Kidney capillary endothelial cell (primary cell): ENCODE measurements at regions not wholly inside any gene's neighbourhood (a gene's known extent, or its start where the extent isn't known, plus 50 kb on each side); places are given as distances from the start of the nearest gene placed in this dataset.

Source experiments
- DNase-seq: peaks from one replicate; pipeline ENCODE4 v3.0.0-alpha.2; 2018; ENCODE audit warnings: low spot score

- DNase-seq, result no peak
Observed at GRCh38 chr20:50343125-50343489, 152.5 kb downstream of the CEBPB start.

GRCh38 chr20:50343490-50344179, 153.0 kb downstream of the CEBPB start:
- DNase-seq, result no peak

GRCh38 chr20:50344232-50345071, 153.8 kb downstream of the CEBPB start:
- DNase-seq, result no peak

- DNase-seq, result no peak
Observed at GRCh38 chr20:50345712-50346373, 155.2 kb downstream of the CEBPB start.

GRCh38 chr20:50346374-50347283, 156.0 kb downstream of the CEBPB start:
- DNase-seq, result peak; percentile 82

- DNase-seq, result no peak
Observed at GRCh38 chr20:50347284-50348063, 156.8 kb downstream of the CEBPB start.

GRCh38 chr20:50348096-50348495, 157.5 kb downstream of the CEBPB start:
- peak; percentile 59 for DNase-seq

GRCh38 chr20:50350510-50351249, 159.5 kb upstream of the PTPN1 start:
- no peak for DNase-seq

GRCh38 chr20:50351541-50351940, 158.6 kb upstream of the PTPN1 start:
- DNase-seq, result no peak

- DNase-seq, result no peak
Observed at GRCh38 chr20:50353289-50353961, 156.8 kb upstream of the PTPN1 start.

- no peak for DNase-seq
Observed at GRCh38 chr20:50354721-50355589, 155.2 kb upstream of the PTPN1 start.

GRCh38 chr20:50355590-50356524, 154.3 kb upstream of the PTPN1 start:
- no peak for DNase-seq

GRCh38 chr20:50356525-50356885, 153.7 kb upstream of the PTPN1 start:
- no peak for DNase-seq

- DNase-seq, result no peak
Observed at GRCh38 chr20:50356962-50357782, 153.0 kb upstream of the PTPN1 start.

GRCh38 chr20:50357783-50358161, 152.4 kb upstream of the PTPN1 start:
- no peak for DNase-seq

GRCh38 chr20:50358166-50358565, 152.0 kb upstream of the PTPN1 start:
- no peak for DNase-seq

GRCh38 chr20:50358971-50359370, 151.2 kb upstream of the PTPN1 start:
- DNase-seq, result no peak
